DND-41 (cell line): ENCODE measurements at regions not wholly inside any gene's neighbourhood (a gene's known extent, or its start where the extent isn't known, plus 50 kb on each side); places are given as distances from the start of the nearest gene placed in this dataset.

Source experiments
- ATAC-seq: fragments of 200-7000 bp; cut with Tn5 transposase; 3 replicates; pipeline ENCODE4 v1.9.1; 2021; ENCODE audit warnings: low read depth; ENCODE audit not compliant: insufficient read depth
- DNase-seq: peaks from one replicate; pipeline ENCODE4 v3.0.0-alpha.2; 2020
- H2AFZ ChIP-seq: 2 replicates; pipeline ENCODE4 v1.6.0; 2012; ENCODE audit warnings: low read depth, low read length
- H3K27ac ChIP-seq: 2 replicates; pipeline ENCODE4 v1.5.1; 2012; ENCODE audit warnings: low read length, inconsistent platforms
- H3K27me3 ChIP-seq: fragments of 200-600 bp; sonication (generic); 2 replicates; pipeline ENCODE4 v1.6.0; 2012; ENCODE audit warnings: low read length, mild to moderate bottlenecking, inconsistent platforms; ENCODE audit not compliant: insufficient read depth, poor library complexity
- H3K36me3 ChIP-seq: 2 replicates; pipeline ENCODE4 v1.5.1; 2012; ENCODE audit warnings: low read length, inconsistent platforms; ENCODE audit not compliant: insufficient read depth
- H3K4me1 ChIP-seq: 2 replicates; pipeline ENCODE4 v1.5.1; 2012; ENCODE audit warnings: mild to moderate bottlenecking, low read length; ENCODE audit not compliant: insufficient read depth
- H3K4me2 ChIP-seq: 2 replicates; pipeline ENCODE4 v1.6.0; 2012; ENCODE audit warnings: mild to moderate bottlenecking, moderate library complexity, low read length, inconsistent platforms; ENCODE audit not compliant: insufficient read depth
- H3K4me3 ChIP-seq, 2 experiments: fragments of 200-600 bp in 1 of 2; shearing (Covaris generic) in 1 of 2; 2 replicates each; pipeline ENCODE4 v1.5.1; 2012 to 2016; ENCODE audit warnings: inconsistent platforms in 2 of 2, low read length in 2 of 2, mild to moderate bottlenecking in 2 of 2, low read depth in 1 of 2, moderate library complexity in 1 of 2
- H3K79me2 ChIP-seq: 2 replicates; pipeline ENCODE4 v1.6.0; 2012; ENCODE audit warnings: low read length, inconsistent platforms; ENCODE audit not compliant: insufficient read depth
- H3K9ac ChIP-seq: 2 replicates; pipeline ENCODE4 v1.6.0; 2012; ENCODE audit warnings: low read depth, mild to moderate bottlenecking, inconsistent platforms, low read length, moderate library complexity
- H3K9me3 ChIP-seq: 2 replicates; pipeline ENCODE4 v1.5.1; 2012; ENCODE audit warnings: low read length, moderate library complexity, mild to moderate bottlenecking, inconsistent platforms; ENCODE audit not compliant: insufficient read depth, severe bottlenecking
- H4K20me1 ChIP-seq: 2 replicates; pipeline ENCODE4 v1.6.0; 2012; ENCODE audit warnings: low read length; ENCODE audit not compliant: insufficient read depth
- CTCF ChIP-seq: IDR thresholded peaks from 2 replicates; pipeline ENCODE4 v1.5.1; 2012; ENCODE audit warnings: borderline replicate concordance, low read length, moderate library complexity, mild to moderate bottlenecking; ENCODE audit not compliant: poor library complexity, severe bottlenecking; ENCODE audit errors: extremely low read depth
- EZH2 ChIP-seq: IDR thresholded peaks from 3 replicates; pipeline ENCODE4 v1.6.1; 2012; ENCODE audit warnings: borderline replicate concordance, low read depth, mild to moderate bottlenecking, moderate library complexity, low read length, inconsistent platforms; ENCODE audit not compliant: severe bottlenecking

- Histone ChIP-seq H4K20me1 (no peaks in the 10 kb centered on the region), H3K27ac (no peak overlapping the region), H3K4me1 (no peaks in the 10 kb centered on the region), H3K4me3 (no peak overlapping the region), H2AFZ (no peak overlapping the region), H3K36me3 (no peaks in the 10 kb centered on the region), H3K9ac (no peak overlapping the region), H3K27me3 (no peaks in the 10 kb centered on the region), H3K9me3 (no peaks in the 10 kb centered on the region), H3K79me2 (no peaks in the 10 kb centered on the region), H3K4me2 (no peak overlapping the region)
- DNase-seq (no peak), ATAC-seq (no peak)
- TF ChIP-seq CTCF (no peak), EZH2 (no peak)
These were observed 457.2 kb upstream of the SPANXN1 start for GRCh38 chrX:144790148-144790547.

GRCh38 chrX:144791298-144791697, 456.0 kb upstream of the SPANXN1 start:
- Histone ChIP-seq H3K79me2 (no peaks in the 10 kb centered on the region), H3K27me3 (no peaks in the 10 kb centered on the region), H2AFZ (no peak overlapping the region), H3K4me1 (no peaks in the 10 kb centered on the region), H3K36me3 (no peaks in the 10 kb centered on the region), H3K4me3 (no peak overlapping the region), H4K20me1 (no peaks in the 10 kb centered on the region), H3K9me3 (no peaks in the 10 kb centered on the region), H3K4me2 (no peak overlapping the region), H3K9ac (no peak overlapping the region), H3K27ac (no peak overlapping the region)
- ATAC-seq (no peak), DNase-seq (no peak)
- no peak for TF ChIP-seq CTCF
- TF ChIP-seq EZH2: no peak

- no peaks in the 10 kb centered on the region for H3K36me3 ChIP-seq
- no peaks in the 10 kb centered on the region for H3K79me2 ChIP-seq
- no peaks in the 10 kb centered on the region for H3K9me3 ChIP-seq
- ATAC-seq (no peak), DNase-seq (no peak)
- no peak overlapping the region for H3K27ac ChIP-seq
- no peak overlapping the region for H3K4me2 ChIP-seq
- no peak overlapping the region for H3K4me3 ChIP-seq
- H3K27me3 ChIP-seq: no peaks in the 10 kb centered on the region
- H2AFZ ChIP-seq: no peak overlapping the region
- no peak overlapping the region for H3K9ac ChIP-seq
- TF ChIP-seq EZH2 (no peak), CTCF (no peak)
- no peaks in the 10 kb centered on the region for H4K20me1 ChIP-seq
- no peaks in the 10 kb centered on the region for H3K4me1 ChIP-seq
These were observed 448.3 kb upstream of the SPANXN1 start for GRCh38 chrX:144798972-144799371.

DNA sequence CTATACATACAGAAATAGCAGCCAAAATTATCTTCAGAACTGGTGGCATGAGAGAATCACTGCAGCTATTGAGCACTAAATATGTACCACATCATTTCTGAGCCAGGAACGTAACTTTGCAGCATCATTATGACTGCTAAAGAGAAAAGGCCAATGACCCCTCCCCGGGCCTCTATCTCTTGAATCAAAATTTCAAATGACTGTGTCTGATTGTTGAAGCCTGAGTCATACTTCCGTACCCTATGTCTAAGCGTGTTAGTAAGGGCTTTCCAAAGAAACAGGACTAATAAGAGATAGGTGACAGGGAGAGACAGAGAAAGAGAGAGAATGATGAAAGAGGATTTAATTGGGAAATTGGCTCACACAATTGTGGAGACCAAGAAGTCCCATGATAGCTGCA, 445.5 kb upstream of the SPANXN1 start:
- Histone ChIP-seq H3K4me1 (no peaks in the 10 kb centered on the region), H3K27me3 (no peaks in the 10 kb centered on the region), H3K4me3 (no peak overlapping the region), H3K9ac (no peak overlapping the region), H3K9me3 (no peaks in the 10 kb centered on the region), H3K36me3 (no peaks in the 10 kb centered on the region), H4K20me1 (no peaks in the 10 kb centered on the region), H3K27ac (no peak overlapping the region), H3K4me2 (no peak overlapping the region), H2AFZ (no peak overlapping the region), H3K79me2 (no peaks in the 10 kb centered on the region)
- ATAC-seq (no peak), DNase-seq (no peak)
- no peak for TF ChIP-seq EZH2
- TF ChIP-seq CTCF: no peak
